ENCODE measurements at regions not wholly inside any gene's neighbourhood (a gene's known extent, or its start where the extent isn't known, plus 50 kb on each side); places are given as distances from the start of the nearest gene placed in this dataset.

DNA sequence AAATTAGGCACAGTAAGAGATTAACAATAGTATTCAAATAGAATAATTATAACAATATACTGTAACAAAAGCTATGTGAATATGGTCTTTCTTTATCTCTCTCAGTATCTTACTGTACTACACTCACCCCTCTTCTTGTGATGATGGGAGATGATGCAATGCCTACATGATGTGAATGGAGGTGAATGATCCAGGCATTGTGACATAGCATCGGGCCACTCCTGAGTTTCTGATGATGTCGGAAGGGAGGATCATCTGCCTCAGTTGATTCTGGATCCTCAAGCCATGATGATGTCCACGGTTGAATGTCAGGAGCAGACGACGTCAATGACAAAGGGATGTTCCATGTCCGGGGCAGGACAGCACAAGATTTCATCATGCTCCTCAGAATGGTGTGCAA, 268.3 kb upstream of the MGAT5 start:
- TF ChIP-seq, protein P1, sequence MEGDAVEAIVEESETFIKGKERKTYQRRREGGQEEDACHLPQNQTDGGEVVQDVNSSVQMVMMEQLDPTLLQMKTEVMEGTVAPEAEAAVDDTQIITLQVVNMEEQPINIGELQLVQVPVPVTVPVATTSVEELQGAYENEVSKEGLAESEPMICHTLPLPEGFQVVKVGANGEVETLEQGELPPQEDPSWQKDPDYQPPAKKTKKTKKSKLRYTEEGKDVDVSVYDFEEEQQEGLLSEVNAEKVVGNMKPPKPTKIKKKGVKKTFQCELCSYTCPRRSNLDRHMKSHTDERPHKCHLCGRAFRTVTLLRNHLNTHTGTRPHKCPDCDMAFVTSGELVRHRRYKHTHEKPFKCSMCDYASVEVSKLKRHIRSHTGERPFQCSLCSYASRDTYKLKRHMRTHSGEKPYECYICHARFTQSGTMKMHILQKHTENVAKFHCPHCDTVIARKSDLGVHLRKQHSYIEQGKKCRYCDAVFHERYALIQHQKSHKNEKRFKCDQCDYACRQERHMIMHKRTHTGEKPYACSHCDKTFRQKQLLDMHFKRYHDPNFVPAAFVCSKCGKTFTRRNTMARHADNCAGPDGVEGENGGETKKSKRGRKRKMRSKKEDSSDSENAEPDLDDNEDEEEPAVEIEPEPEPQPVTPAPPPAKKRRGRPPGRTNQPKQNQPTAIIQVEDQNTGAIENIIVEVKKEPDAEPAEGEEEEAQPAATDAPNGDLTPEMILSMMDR (IDR thresholded peaks at IDR 0.05) = no peak
- TF ChIP-seq POLR2A (IDR thresholded peaks at IDR 0.05) (no peak), POLR2AphosphoS5 (IDR thresholded peaks at IDR 0.05) (no peak)
